Endodermal cell (in vitro differentiated cells): ENCODE measurements at regions not wholly inside any gene's neighbourhood (a gene's known extent, or its start where the extent isn't known, plus 50 kb on each side); places are given as distances from the start of the nearest gene placed in this dataset.

Source experiments
- DNase-seq: peaks from one replicate; pipeline ENCODE4 v3.0.0-alpha.2; 2017
- H3K27ac ChIP-seq: 2 replicates; pipeline ENCODE4 v1.5.1; 2013; ENCODE audit warnings: mild to moderate bottlenecking, low read depth, low read length, moderate library complexity
- H3K27me3 ChIP-seq: 2 replicates; pipeline ENCODE4 v1.6.1; 2013; ENCODE audit warnings: mild to moderate bottlenecking, low read length, moderate library complexity; ENCODE audit not compliant: insufficient read depth, control insufficient read depth, poor library complexity, severe bottlenecking
- H3K36me3 ChIP-seq: 2 replicates; pipeline ENCODE4 v1.7.0; 2013; ENCODE audit warnings: mild to moderate bottlenecking, low read length, moderate library complexity; ENCODE audit not compliant: control insufficient read depth, insufficient read depth
- H3K4me1 ChIP-seq: one replicate; pipeline ENCODE4 v1.7.0; 2013; ENCODE audit warnings: low read length; ENCODE audit not compliant: control insufficient read depth, insufficient read depth
- H3K4me3 ChIP-seq: 2 replicates; pipeline ENCODE4 v1.5.1; 2013; ENCODE audit warnings: mild to moderate bottlenecking, low read length, moderate library complexity
- H3K9ac ChIP-seq: 2 replicates; pipeline ENCODE4 v1.6.1; 2013; ENCODE audit warnings: mild to moderate bottlenecking, low read length, moderate library complexity; ENCODE audit not compliant: poor library complexity, severe bottlenecking; ENCODE audit errors: extremely low read depth
- H3K9me3 ChIP-seq: 2 replicates; pipeline ENCODE4 v1.6.1; 2013; ENCODE audit warnings: mild to moderate bottlenecking, low read length, moderate library complexity; ENCODE audit not compliant: control insufficient read depth
- H3K27ac Mint-ChIP-seq: 2 replicates; pipeline ENCODE4 v1.8.0; 2020; ENCODE audit warnings: mixed read lengths
- H3K27me3 Mint-ChIP-seq: 2 replicates; pipeline ENCODE4 v1.8.0; 2021; ENCODE audit warnings: mild to moderate bottlenecking, mixed read lengths; ENCODE audit not compliant: insufficient read depth
- H3K36me3 Mint-ChIP-seq: 2 replicates; pipeline ENCODE4 v1.8.0; 2020; ENCODE audit warnings: low read depth, mixed read lengths
- H3K4me1 Mint-ChIP-seq: 2 replicates; pipeline ENCODE4 v1.8.0; 2020; ENCODE audit warnings: mixed read lengths
- H3K4me3 Mint-ChIP-seq: 2 replicates; pipeline ENCODE4 v1.8.0; 2020; ENCODE audit warnings: mild to moderate bottlenecking, moderate library complexity, mixed read lengths
- H3K9me3 Mint-ChIP-seq: 2 replicates; pipeline ENCODE4 v1.8.0; 2020; ENCODE audit warnings: mild to moderate bottlenecking, mixed read lengths
- WGBS, 2 experiments: methylation state at CpG; one replicate each; pipeline versions ENCODE4 v1.1.5 to v1.1.7; 2013; ENCODE audit warnings: missing lambda C conversion rate in 2 of 2, mixed read lengths in 1 of 2; ENCODE audit not compliant: insufficient coverage in 1 of 2, insufficient read length in 1 of 2; 5-methylcytosine and 5-hydroxymethylcytosine counted together
- TF ChIP-seq, protein P1 (sequence below): fragments of 200-600 bp; sonication (generic); conservative IDR thresholded peaks from 2 replicates; pipeline ENCODE4 v1.5.0; 2021; ENCODE audit warnings: antibody characterized with exemption, mild to moderate bottlenecking

DNA sequence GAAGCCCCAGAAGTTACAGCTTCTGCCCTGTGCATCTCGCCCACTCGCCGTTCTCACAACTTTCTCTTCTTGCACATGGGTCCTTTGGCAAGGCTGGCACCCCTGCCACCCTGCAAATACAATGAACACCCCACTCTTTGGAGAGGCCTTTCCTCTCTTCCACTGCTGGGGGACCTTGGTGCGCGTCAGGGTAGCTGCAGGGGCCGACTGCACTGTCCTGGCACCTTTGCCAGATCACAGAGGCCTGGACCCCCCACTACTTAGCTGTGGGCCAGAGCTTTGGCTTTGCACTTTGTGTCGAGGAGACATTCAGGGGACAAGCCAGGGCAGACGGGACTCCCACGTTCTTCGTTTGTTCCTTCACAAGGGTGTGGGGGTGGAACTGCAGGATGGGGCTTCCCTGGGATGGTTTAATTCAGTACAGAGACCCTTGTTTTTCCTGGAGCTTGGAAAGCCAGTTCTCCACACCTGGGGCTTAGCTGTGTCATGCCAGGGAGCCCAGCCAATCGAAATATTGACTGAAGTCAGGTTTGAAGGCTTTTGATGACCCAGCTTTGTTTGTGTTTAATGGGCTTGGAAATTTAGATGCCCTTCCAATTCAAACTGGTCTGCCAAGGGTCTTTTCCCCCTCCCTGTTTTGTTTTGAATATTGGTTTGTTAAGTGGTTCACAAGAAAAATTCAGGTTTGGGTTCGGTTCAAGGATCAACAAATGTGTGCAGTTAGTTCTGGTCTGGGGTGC, 256.1 kb upstream of the TLE3 start:
- no peaks in the 10 kb centered on the region for H3K4me1 Mint-ChIP-seq
- no peaks in the 10 kb centered on the region for H3K9me3 ChIP-seq
- WGBS, 2 experiments = 89 to 92% methylated on average over 7 to 12 of the region's 12 CpGs

GRCh38 chr15:70351941-70352774, 254.4 kb upstream of the TLE3 start:
- TF ChIP-seq, protein P1, sequence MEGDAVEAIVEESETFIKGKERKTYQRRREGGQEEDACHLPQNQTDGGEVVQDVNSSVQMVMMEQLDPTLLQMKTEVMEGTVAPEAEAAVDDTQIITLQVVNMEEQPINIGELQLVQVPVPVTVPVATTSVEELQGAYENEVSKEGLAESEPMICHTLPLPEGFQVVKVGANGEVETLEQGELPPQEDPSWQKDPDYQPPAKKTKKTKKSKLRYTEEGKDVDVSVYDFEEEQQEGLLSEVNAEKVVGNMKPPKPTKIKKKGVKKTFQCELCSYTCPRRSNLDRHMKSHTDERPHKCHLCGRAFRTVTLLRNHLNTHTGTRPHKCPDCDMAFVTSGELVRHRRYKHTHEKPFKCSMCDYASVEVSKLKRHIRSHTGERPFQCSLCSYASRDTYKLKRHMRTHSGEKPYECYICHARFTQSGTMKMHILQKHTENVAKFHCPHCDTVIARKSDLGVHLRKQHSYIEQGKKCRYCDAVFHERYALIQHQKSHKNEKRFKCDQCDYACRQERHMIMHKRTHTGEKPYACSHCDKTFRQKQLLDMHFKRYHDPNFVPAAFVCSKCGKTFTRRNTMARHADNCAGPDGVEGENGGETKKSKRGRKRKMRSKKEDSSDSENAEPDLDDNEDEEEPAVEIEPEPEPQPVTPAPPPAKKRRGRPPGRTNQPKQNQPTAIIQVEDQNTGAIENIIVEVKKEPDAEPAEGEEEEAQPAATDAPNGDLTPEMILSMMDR = peak; percentile 30
- H3K27ac ChIP-seq = no peak overlapping the region
- H3K9ac ChIP-seq = no peak overlapping the region
- H3K27me3 ChIP-seq = no peaks in the 10 kb centered on the region
- H3K9me3 ChIP-seq = no peaks in the 10 kb centered on the region
- H3K4me3 Mint-ChIP-seq = no peak overlapping the region
- 87 to 90% methylated on average over 3 of the region's 3 CpGs for WGBS, 2 experiments
- no peak overlapping the region for H3K27ac Mint-ChIP-seq
- H3K36me3 Mint-ChIP-seq = no peaks in the 10 kb centered on the region
- no peaks in the 10 kb centered on the region for H3K4me1 ChIP-seq
- peaks cover 65% of the 10 kb centered on the region for H3K27me3 Mint-ChIP-seq
- H3K36me3 ChIP-seq = no peaks in the 10 kb centered on the region
- DNase-seq = peak; percentile 46
- no peak overlapping the region for H3K4me3 ChIP-seq
- no peaks in the 10 kb centered on the region for H3K4me1 Mint-ChIP-seq
- no peaks in the 10 kb centered on the region for H3K9me3 Mint-ChIP-seq

More for the DNA sequence above, 256.1 kb upstream of the TLE3 start:
- no peaks in the 10 kb centered on the region for H3K36me3 ChIP-seq
- Mint-ChIP-seq H3K36me3 (no peaks in the 10 kb centered on the region), H3K4me3 (no peak overlapping the region), H3K27me3 (peaks cover 63% of the 10 kb centered on the region), H3K9me3 (no peaks in the 10 kb centered on the region), H3K27ac (no peak overlapping the region)
- DNase-seq = no peak
- H3K4me3 ChIP-seq = no peak overlapping the region
- H3K27me3 ChIP-seq = no peaks in the 10 kb centered on the region
- TF ChIP-seq, protein P1 = no peak
- H3K9ac ChIP-seq = no peak overlapping the region
- no peaks in the 10 kb centered on the region for H3K4me1 ChIP-seq
- no peak overlapping the region for H3K27ac ChIP-seq

DNA sequence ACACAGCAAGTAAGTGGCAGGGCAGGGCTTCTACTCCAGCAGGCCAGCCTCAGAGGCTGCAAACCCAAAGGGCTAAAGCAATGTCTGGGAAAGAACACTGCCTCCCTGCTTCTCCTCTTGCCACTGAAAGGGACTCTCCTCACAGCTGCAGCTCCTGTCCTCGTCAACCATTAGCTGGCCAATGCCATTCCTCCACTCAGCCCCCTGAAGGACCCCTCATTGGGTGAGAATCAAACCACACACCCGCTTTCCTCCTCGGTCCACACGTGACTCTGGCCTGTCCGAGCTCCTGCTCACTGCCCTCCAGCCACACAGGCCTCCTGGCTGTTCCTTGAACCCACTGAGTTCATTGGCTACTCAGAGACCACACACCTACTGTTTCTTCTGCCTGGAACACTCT, 253.7 kb upstream of the TLE3 start:
- Histone ChIP-seq H3K4me3 (no peak overlapping the region), H3K4me1 (no peaks in the 10 kb centered on the region), H3K27ac (no peak overlapping the region), H3K36me3 (no peaks in the 10 kb centered on the region), H3K9me3 (no peaks in the 10 kb centered on the region), H3K27me3 (no peaks in the 10 kb centered on the region), H3K9ac (no peak overlapping the region)
- no peak overlapping the region for H3K4me3 Mint-ChIP-seq
- 96 to 100% methylated on average over 1 to 5 of the region's 5 CpGs for WGBS, 2 experiments
- peaks cover 60% of the 10 kb centered on the region for H3K27me3 Mint-ChIP-seq
- no peak overlapping the region for H3K27ac Mint-ChIP-seq
- no peaks in the 10 kb centered on the region for H3K4me1 Mint-ChIP-seq
- TF ChIP-seq, protein P1 = no peak
- no peaks in the 10 kb centered on the region for H3K36me3 Mint-ChIP-seq
- no peak for DNase-seq
- H3K9me3 Mint-ChIP-seq = no peaks in the 10 kb centered on the region
